NB4 (cell line): ENCODE measurements at regions not wholly inside any gene's neighbourhood (a gene's known extent, or its start where the extent isn't known, plus 50 kb on each side); places are given as distances from the start of the nearest gene placed in this dataset.

Experiments used
- DNase-seq: peaks from one replicate; pipeline ENCODE4 v3.0.0; 2010; ENCODE audit warnings: low read depth
- H3K4me3 ChIP-seq: one replicate; pipeline ENCODE4 v1.5.1; 2011; ENCODE audit warnings: mild to moderate bottlenecking, low read depth, low read length, moderate library complexity
- MYC ChIP-seq: IDR thresholded peaks from 2 replicates; pipeline ENCODE4 v1.6.1; 2011; ENCODE audit warnings: low read depth, low read length
- POLR2A ChIP-seq: IDR thresholded peaks from 2 replicates; pipeline ENCODE4 v1.6.1; 2011; ENCODE audit warnings: mild to moderate bottlenecking; ENCODE audit not compliant: insufficient read length; ENCODE audit errors: extremely low read depth
- TF ChIP-seq, protein P1 (sequence below): IDR thresholded peaks from one replicate; pipeline ENCODE4 v1.5.1; 2012; ENCODE audit warnings: low read depth, low read length
- TF ChIP-seq, protein P2 (sequence below): IDR thresholded peaks from 2 replicates; pipeline ENCODE4 v1.6.1; 2011; ENCODE audit warnings: low read depth, low read length

DNA sequence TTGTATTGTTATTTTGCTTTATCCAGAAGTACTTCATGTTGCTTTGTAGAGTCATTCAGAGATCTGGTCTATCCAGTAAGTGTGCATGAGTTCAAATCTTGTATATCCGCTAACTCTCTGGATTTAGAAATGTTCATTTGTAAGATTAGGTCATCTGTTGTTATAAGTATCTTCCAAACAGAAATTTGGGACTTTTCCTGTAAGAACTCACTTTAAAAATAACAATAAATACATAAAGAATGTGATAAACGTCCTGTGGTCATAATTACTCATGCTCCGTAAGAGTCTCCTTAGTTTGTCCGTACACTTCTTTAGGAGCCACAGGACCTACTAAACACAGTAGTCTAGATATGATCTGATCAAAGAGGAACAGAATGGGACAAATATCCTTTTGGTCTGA lies 699.9 kb upstream of the SLC8A1 start:
- TF ChIP-seq, protein P1, sequence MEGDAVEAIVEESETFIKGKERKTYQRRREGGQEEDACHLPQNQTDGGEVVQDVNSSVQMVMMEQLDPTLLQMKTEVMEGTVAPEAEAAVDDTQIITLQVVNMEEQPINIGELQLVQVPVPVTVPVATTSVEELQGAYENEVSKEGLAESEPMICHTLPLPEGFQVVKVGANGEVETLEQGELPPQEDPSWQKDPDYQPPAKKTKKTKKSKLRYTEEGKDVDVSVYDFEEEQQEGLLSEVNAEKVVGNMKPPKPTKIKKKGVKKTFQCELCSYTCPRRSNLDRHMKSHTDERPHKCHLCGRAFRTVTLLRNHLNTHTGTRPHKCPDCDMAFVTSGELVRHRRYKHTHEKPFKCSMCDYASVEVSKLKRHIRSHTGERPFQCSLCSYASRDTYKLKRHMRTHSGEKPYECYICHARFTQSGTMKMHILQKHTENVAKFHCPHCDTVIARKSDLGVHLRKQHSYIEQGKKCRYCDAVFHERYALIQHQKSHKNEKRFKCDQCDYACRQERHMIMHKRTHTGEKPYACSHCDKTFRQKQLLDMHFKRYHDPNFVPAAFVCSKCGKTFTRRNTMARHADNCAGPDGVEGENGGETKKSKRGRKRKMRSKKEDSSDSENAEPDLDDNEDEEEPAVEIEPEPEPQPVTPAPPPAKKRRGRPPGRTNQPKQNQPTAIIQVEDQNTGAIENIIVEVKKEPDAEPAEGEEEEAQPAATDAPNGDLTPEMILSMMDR = no peak
- TF ChIP-seq, protein P2, sequence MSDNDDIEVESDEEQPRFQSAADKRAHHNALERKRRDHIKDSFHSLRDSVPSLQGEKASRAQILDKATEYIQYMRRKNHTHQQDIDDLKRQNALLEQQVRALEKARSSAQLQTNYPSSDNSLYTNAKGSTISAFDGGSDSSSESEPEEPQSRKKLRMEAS = no peak
- TF ChIP-seq MYC (no peak), POLR2A (no peak)
- no peak for DNase-seq
- H3K4me3 ChIP-seq = no peak overlapping the region

DNA sequence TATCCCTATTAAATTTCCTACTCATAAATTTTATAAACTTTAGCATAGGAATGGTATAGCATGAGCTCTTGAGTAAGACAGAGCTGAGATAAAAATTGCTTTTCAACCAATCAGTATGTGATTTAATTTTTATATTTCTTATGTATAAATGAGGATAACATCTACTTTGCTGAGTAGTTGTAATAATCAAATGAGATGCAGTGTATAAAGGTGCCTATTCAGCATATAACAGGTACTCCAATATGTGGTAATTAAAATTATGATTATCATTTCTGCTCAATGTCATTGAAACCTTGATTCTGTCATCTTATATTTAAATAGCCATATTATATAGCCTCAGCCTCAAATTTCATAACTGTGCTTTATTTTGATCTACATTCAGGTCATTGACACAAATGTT lies 700.4 kb upstream of the SLC8A1 start:
- H3K4me3 ChIP-seq = no peak overlapping the region
- DNase-seq = no peak
- TF ChIP-seq, protein P2 = no peak
- no peak for TF ChIP-seq POLR2A
- TF ChIP-seq MYC = no peak

DNA sequence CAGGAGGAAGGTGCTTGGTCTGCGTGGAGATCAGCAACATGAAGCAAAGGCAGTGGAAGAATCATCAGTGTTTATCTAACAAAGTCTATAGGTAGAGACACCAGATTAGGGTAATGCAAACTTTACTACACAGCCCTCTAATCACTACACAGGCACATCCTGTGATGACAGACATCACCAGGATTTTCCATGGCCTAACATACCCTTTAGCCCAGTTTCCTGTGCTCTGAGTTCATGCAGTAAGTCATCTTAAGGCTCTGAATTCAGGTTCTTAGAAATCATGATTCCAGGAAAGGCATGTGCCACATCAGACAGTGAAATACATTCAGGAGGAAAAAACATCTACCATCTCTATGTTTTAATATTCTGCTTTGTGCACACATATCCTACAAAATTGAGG lies 708.5 kb upstream of the SLC8A1 start:
- no peak for TF ChIP-seq MYC
- TF ChIP-seq, protein P1 = no peak
- no peak for TF ChIP-seq POLR2A
- TF ChIP-seq, protein P2 = no peak
- H3K4me3 ChIP-seq = no peak overlapping the region
- DNase-seq = no peak

DNA sequence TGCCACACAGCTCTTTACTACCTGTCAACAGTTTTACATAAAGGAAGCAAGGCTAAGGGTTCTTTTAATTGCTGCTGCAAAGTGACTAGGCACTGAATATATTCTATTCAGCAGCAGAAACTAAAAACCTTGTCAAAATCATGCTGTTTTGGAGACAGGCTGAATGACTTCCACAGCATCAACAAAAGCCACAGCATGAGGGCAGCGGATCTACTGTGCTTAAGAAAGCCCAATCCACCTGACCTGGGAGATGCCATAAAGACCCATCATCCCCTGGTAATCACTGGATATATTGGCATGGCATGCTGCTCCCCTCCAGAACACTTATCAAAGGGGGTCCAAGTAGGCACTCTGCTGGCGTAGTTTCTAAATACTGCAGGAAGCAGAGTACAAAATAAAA lies 715.1 kb upstream of the SLC8A1 start:
- H3K4me3 ChIP-seq = no peak overlapping the region
- TF ChIP-seq, protein P1 = no peak
- TF ChIP-seq POLR2A = no peak
- TF ChIP-seq, protein P2 = no peak
- no peak for TF ChIP-seq MYC
- DNase-seq = no peak

DNA sequence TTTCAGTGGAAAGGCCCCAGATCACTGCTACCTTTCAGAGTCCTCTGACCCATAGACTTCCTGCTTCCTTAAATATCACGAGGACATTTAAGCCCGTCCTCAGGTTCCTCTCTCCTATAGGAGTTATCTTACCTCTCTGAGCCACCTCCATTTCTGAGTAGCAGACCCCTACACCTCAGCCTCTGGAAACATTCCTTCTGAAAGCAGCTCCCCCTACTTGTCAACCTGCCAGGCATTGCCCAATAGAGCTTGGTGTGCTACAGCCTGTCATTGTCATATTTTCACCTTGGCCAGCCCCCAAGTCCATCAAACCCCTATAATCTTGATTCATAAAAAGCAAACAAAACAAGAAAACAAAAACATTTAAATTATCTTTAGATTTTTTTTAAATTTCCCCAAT lies 717.9 kb upstream of the SLC8A1 start:
- DNase-seq = no peak
- TF ChIP-seq, protein P1 = no peak
- TF ChIP-seq MYC = no peak
- no peak overlapping the region for H3K4me3 ChIP-seq

DNA sequence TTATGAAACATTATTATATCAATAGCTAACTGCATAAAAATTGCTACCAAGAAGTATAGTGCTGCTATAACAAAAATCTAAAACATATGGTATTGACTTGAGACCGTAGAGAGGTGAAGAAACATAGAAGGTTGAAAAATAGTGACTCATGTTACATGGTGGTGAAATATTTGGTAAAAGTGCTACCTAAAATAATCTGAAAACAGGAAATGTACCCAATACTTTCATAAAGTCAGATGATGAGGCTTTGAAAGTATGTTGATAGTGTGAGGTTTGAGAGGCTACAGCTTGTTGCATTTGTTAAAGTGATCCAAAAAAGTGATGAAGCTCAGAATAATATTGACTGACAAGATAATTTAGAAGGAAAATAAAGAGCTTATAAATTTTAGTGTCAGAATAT lies 718.7 kb upstream of the SLC8A1 start:
- DNase-seq = no peak
- no peak for TF ChIP-seq POLR2A
- TF ChIP-seq, protein P2 = no peak
- TF ChIP-seq, protein P1 = no peak
- TF ChIP-seq MYC = no peak
- no peak overlapping the region for H3K4me3 ChIP-seq

DNA sequence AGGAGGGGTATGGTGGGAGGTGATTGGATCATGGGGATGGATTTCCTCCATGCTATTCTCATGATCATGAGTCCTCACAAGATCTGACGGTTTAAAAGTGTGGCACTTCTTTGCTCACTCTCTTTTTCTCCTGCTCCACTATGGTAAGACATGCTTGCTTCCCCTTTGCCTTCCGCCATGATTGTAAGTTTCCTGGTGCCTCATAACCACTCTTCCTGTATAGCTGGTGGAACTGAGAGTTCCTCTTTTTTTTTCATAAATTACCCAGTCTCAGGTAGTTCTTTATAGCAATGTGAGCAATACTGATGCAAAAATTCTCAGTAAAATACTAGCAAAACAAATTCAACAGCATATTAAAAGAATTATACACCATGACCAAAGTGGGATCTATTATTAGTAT lies 728.5 kb upstream of the SLC8A1 start:
- H3K4me3 ChIP-seq = no peak overlapping the region
- no peak for DNase-seq
- TF ChIP-seq, protein P2 = no peak
- TF ChIP-seq, protein P1 = no peak
- no peak for TF ChIP-seq POLR2A
- TF ChIP-seq MYC = no peak
